Natural killer cell (primary cell): ENCODE measurements at regions not wholly inside any gene's neighbourhood (a gene's known extent, or its start where the extent isn't known, plus 50 kb on each side); places are given as distances from the start of the nearest gene placed in this dataset.

Source experiments
- ATAC-seq, 3 donors: fragments of 150-1000 bp in 2 of 3; fragments of 200-7000 bp in 1 of 3; cut with Tn5 transposase; 1 replicate in 1 of 3; 2 replicates in 2 of 3; pipeline ENCODE4 v1.10.0; 2021; ENCODE audit warnings: mild to moderate bottlenecking in 2 of 3, moderate library complexity in 2 of 3
- DNase-seq, 2 donors: peaks; one replicate each; pipeline versions ENCODE4 v3.0.0 to v3.0.0-alpha.2; 2013 to 2021; ENCODE audit warnings: mixed read lengths in 1 of 2
- H3K27ac ChIP-seq: one replicate; pipeline ENCODE4 v1.5.1; 2013; ENCODE audit warnings: mild to moderate bottlenecking, low read length
- H3K27me3 ChIP-seq: one replicate; pipeline ENCODE4 v1.6.1; 2013; ENCODE audit warnings: low read length; ENCODE audit not compliant: control insufficient read depth, insufficient read depth
- H3K36me3 ChIP-seq: one replicate; pipeline ENCODE4 v1.6.1; 2013; ENCODE audit warnings: low read length; ENCODE audit not compliant: control insufficient read depth, insufficient read depth
- H3K4me1 ChIP-seq: one replicate; pipeline ENCODE4 v1.6.1; 2013; ENCODE audit warnings: low read length; ENCODE audit not compliant: control insufficient read depth, insufficient read depth
- H3K4me3 ChIP-seq: one replicate; pipeline ENCODE4 v1.5.1; 2013; ENCODE audit warnings: low read length
- H3K9me3 ChIP-seq: one replicate; pipeline ENCODE4 v1.6.1; 2013; ENCODE audit warnings: low read length; ENCODE audit not compliant: control insufficient read depth, insufficient read depth
- H3K27ac Mint-ChIP-seq, 2 donors: one replicate each; pipeline ENCODE4 v1.8.0; 2022; ENCODE audit warnings: mild to moderate bottlenecking in 2 of 2, mixed read lengths in 2 of 2, moderate library complexity in 1 of 2
- H3K27me3 Mint-ChIP-seq, 2 donors: one replicate each; pipeline ENCODE4 v1.8.0; 2022; ENCODE audit warnings: low read depth in 2 of 2, mixed read lengths in 2 of 2
- H3K36me3 Mint-ChIP-seq: one replicate; pipeline ENCODE4 v1.8.0; 2022; ENCODE audit warnings: mixed read lengths
- H3K4me1 Mint-ChIP-seq, 2 donors: one replicate each; pipeline ENCODE4 v1.8.0; 2022; ENCODE audit warnings: mixed read lengths in 2 of 2
- H3K4me3 Mint-ChIP-seq: one replicate; pipeline ENCODE4 v1.8.0; 2022; ENCODE audit warnings: mild to moderate bottlenecking, moderate library complexity, mixed read lengths
- H3K9me3 Mint-ChIP-seq, 2 donors: one replicate each; pipeline ENCODE4 v1.8.0; 2022; ENCODE audit warnings: mixed read lengths in 2 of 2
- CTCF ChIP-seq: fragments of 200-600 bp; IDR thresholded peaks from one replicate; pipeline ENCODE4 v1.8.0; 2022; ENCODE audit warnings: antibody characterized with exemption
- WGBS: methylation state at CpG from one replicate; pipeline ENCODE4 v1.1.7; 2013; ENCODE audit warnings: missing lambda C conversion rate; ENCODE audit not compliant: insufficient coverage; 5-methylcytosine and 5-hydroxymethylcytosine counted together
- intact Hi-C: fragments of 100-400 bp; cut with micrococcal nuclease; formaldehyde crosslinking; loops from one replicate; pipeline ENCODE4 v1.14.2; 2022

- ATAC-seq (no peak), DNase-seq (no peak)
- Mint-ChIP-seq H3K4me1 (peaks cover 6 to 9% of the 10 kb centered on the region in 2 donors), H3K36me3 (no peaks in the 10 kb centered on the region), H3K27ac (no peak overlapping the region), H3K4me3 (no peak overlapping the region), H3K27me3 (peaks cover 21 to 50% of the 10 kb centered on the region in 2 donors), H3K9me3 (no peaks in the 10 kb centered on the region)
- no peak for TF ChIP-seq CTCF
- no peak overlapping the region for H3K27ac ChIP-seq
- H3K27me3 ChIP-seq, result no peaks in the 10 kb centered on the region
- H3K36me3 ChIP-seq, result no peaks in the 10 kb centered on the region
- intact Hi-C loops, result no loop called here
- no peaks in the 10 kb centered on the region for H3K4me1 ChIP-seq
- no peak overlapping the region for H3K4me3 ChIP-seq
- WGBS, result 94% methylated on average over 4 of the region's 5 CpGs
- H3K9me3 ChIP-seq, result no peaks in the 10 kb centered on the region
Measured at GRCh38 chr15:93162560-93162959, 73.5 kb upstream of the RGMA start.

- H3K27ac Mint-ChIP-seq, result no peak overlapping the region
- H3K4me3 ChIP-seq, result no peak overlapping the region
- ATAC-seq, result no peak
- H3K27me3 Mint-ChIP-seq, result peaks cover 18 to 41% of the 10 kb centered on the region in 2 donors
- no peak for DNase-seq
- no peaks in the 10 kb centered on the region for H3K9me3 Mint-ChIP-seq
- intact Hi-C loops, result no loop called here
- no peaks in the 10 kb centered on the region for H3K4me1 ChIP-seq
- 92% methylated on average over 5 of the region's 5 CpGs for WGBS
- H3K4me3 Mint-ChIP-seq, result no peak overlapping the region
- H3K9me3 ChIP-seq, result peaks cover 8% of the 10 kb centered on the region
- H3K36me3 ChIP-seq, result no peaks in the 10 kb centered on the region
- peaks cover 6 to 8% of the 10 kb centered on the region in 2 donors for H3K4me1 Mint-ChIP-seq
- no peak for TF ChIP-seq CTCF
- H3K27me3 ChIP-seq, result no peaks in the 10 kb centered on the region
- no peaks in the 10 kb centered on the region for H3K36me3 Mint-ChIP-seq
- no peak overlapping the region for H3K27ac ChIP-seq
Measured at GRCh38 chr15:93159930-93160329, 70.9 kb upstream of the RGMA start.

DNA sequence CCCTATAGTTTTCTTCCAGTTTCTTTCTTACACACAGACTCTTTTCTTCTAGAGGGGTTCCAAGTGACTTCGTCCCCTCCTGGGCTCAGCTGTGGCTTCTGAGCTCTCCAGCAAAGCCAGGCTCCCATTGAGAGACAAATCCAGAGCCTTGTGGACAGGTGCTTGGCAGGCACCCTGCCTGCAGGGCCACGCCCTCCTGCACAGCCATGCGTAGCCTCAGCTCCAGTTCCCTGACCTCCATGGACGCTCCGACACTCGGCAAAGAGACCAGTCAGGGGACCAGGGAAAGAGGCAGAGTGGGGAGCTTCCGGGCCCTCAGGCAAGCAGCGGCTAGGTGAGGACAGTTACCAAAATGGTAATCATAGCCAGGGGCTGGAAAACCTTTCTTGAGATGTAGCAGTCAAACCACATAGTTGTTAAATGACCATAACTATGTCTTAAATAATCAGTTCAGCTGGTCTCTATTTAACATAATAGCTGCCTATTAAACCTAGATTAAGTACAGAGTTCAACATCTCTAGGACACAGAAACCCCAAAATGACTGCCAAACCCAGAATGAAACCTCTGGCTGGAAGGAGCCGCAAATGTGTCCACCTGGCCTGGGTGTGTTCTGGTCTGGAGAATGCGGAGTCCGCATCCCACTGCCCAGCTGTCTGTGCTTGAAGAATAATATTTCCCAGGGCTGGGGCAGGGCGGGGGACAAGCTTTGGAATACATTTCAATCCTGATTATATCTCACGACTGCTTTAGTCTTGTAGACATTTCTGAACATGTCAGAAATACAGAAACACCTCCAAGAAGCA lies 69.3 kb upstream of the RGMA start:
- Histone ChIP-seq H3K4me3 (no peak overlapping the region), H3K27ac (no peak overlapping the region), H3K27me3 (peaks cover under 1% of the 10 kb centered on the region), H3K4me1 (no peaks in the 10 kb centered on the region), H3K36me3 (no peaks in the 10 kb centered on the region), H3K9me3 (peaks cover 9% of the 10 kb centered on the region)
- H3K27me3 Mint-ChIP-seq, result peaks cover 18 to 45% of the 10 kb centered on the region in 2 donors
- DNase-seq (no peak), ATAC-seq (no peak)
- 89% methylated on average over 13 of the region's 13 CpGs for WGBS
- no peak overlapping the region for H3K4me3 Mint-ChIP-seq
- intact Hi-C loops, result no loop called here
- TF ChIP-seq CTCF, result no peak
- H3K4me1 Mint-ChIP-seq, result peaks cover under 1 to 2% of the 10 kb centered on the region in 2 donors
- no peaks in the 10 kb centered on the region for H3K9me3 Mint-ChIP-seq
- no peak overlapping the region for H3K27ac Mint-ChIP-seq
- no peaks in the 10 kb centered on the region for H3K36me3 Mint-ChIP-seq

DNA sequence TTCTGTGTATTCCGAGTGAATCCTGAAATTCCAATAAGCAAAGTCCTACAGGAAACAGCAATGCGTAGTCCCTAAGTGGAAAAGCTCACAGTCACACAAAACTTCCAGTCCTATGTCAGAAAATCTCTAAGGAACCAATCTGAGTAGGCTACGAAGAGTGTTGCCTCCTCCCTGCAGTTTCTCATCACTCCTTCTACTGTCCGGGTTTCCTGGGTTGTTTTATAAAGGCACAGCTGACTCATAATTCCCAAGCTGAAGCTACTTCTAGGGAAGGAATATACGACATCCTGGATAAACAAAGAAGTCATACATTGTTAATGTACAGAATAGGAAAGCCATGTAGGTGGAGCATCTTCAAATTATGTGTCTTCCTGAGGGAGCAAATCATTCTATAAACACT lies 65.7 kb upstream of the RGMA start:
- intact Hi-C loops, result loop anchor here (5.0 kb wide), 1 partner anchor 67 kb away; the partner anchor contains the start of gene RGMA
- no peak for TF ChIP-seq CTCF
- H3K27ac Mint-ChIP-seq, result no peak overlapping the region

More for the DNA sequence above, 65.7 kb upstream of the RGMA start:
- Histone ChIP-seq H3K36me3 (no peaks in the 10 kb centered on the region), H3K9me3 (peaks cover 9% of the 10 kb centered on the region), H3K4me1 (peaks cover 28% of the 10 kb centered on the region), H3K4me3 (no peak overlapping the region), H3K27ac (no peak overlapping the region), H3K27me3 (peaks cover 6% of the 10 kb centered on the region)
- ATAC-seq (no peak), DNase-seq (no peak)
- H3K36me3 Mint-ChIP-seq, result no peaks in the 10 kb centered on the region
- peaks cover 28 to 34% of the 10 kb centered on the region in 2 donors for H3K4me1 Mint-ChIP-seq
- H3K9me3 Mint-ChIP-seq, result no peaks in the 10 kb centered on the region
- no peak overlapping the region for H3K4me3 Mint-ChIP-seq
- peaks cover 18 to 44% of the 10 kb centered on the region in 2 donors for H3K27me3 Mint-ChIP-seq
- WGBS, result 74% methylated on average over 5 of the region's 5 CpGs
